ENCODE measurements at regions not wholly inside any gene's neighbourhood (a gene's known extent, or its start where the extent isn't known, plus 50 kb on each side); places are given as distances from the start of the nearest gene placed in this dataset.
"Not testable (repeated sequence)": the region's sequence is repeated elsewhere in the genome, so short reads cannot be mapped to it uniquely, and the experiment has no call there.

DNA sequence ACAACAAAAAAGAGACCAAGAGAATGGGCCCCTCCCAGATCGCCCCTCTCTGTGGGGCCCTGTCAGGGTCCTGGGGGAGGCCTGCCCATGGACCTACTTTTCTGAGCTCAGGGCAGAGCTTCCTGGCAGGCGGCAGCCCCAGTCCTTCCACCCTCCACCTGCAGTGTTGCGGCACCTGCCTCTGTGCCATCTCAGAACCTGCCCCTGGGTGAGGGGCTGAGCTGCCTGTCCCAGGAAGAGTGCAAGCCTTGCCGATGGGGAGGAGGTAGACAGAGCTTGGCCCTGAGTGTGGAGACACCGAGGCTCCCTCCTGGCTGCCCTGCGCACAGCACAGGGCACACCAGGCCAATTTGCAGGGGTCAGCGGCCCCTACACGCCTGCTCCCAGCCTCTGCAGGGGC is 67.5 kb downstream of the UNCX start:
- no peak for DNase-seq (ENCODE audit: low read depth)

GRCh38 chr7:1300636-1301035 is 68.0 kb downstream of the UNCX start:
- no peak for DNase-seq (ENCODE audit: low read depth)

DNA sequence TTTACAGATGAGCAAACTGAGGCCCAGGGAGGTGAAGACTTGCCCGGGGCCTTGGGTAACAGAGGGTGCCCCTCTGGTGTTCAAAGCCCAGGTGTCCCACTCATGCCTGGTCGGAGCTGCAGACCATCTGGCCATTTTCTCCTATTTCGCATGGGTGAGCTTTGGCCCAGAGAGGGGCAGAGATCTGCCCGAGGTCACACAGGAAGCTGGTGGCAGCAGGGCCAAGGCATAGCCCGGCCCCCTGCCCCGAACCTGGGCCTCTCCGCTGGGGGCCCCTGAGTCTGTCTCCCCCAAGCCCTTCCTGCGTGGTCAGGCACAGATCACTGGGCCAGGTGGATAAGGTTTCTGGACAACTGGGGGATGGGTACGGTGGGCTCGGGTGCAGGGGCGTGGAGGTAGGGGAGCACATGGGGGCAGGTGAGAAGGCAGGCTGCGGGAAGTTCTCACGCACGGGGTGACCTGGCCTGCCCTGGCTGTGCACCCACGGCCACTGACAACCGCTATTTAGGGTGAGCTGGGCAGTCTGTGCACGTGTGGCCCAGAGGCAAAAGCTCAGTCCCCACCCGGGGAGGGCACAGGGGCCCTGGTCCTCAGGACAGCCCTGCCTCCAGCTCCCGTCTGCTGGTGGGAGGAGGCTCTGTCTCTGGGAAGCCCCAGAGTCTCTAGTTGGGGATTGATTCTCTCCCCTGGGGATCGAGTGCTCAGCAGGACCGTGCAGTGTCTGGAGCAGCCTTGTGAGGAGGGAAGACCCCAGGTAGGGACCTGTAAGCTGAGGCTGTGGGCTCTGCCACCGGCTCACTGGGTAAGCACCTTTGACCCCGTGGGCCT is 68.6 kb downstream of the UNCX start:
- DNase-seq (ENCODE audit: low read depth) = no peak

DNA sequence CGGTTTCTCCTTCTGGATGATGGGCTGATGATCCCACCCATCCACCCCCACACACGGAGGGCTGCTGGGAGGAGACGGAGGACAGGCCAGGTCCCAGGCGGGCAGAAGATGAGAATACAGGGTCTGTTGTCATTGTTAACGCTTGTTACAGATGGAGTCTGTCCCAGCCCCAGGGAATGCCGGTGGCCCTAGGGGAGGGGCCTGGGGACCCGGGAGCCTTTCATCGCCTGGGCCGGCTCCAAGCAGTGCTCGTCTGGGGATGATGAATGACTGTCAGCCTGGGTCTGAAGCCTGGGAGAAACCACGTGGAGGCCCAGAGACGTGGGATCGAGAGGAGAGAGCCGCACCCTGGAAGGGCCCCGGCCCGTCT is 69.2 kb downstream of the UNCX start:
- no peak for DNase-seq (ENCODE audit: low read depth)

- no peak for DNase-seq (ENCODE audit: low read depth)
Measured at GRCh38 chr7:1302936-1303335, 70.3 kb downstream of the UNCX start.

GRCh38 chr7:1304011-1304410 is 71.3 kb downstream of the UNCX start:
- not testable (repeated sequence) for DNase-seq (ENCODE audit: low read depth)

GRCh38 chr7:1305873-1306272 is 73.2 kb downstream of the UNCX start:
- no peak for DNase-seq (ENCODE audit: low read depth)

GRCh38 chr7:1307828-1308227 is 75.2 kb downstream of the UNCX start:
- no peak for DNase-seq (ENCODE audit: low read depth)

DNA sequence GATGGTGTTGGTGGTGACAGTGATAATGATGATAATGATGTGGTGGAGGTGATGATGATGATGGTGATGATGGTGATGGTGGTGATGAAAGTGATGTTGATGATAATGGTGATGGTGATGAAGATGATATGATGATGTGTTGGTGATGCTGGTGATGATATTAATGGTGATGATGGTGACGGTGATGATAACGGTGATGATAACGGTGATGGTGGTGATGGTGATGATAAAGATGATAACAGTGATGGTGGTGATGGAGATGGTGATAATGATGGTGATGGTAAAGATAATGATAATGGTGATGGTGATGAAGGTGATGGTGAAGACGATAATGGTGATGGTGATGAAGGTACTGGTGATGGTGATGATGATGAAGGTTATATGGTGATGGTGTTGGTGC is 76.6 kb downstream of the UNCX start:
- DNase-seq (ENCODE audit: low read depth) = no peak

GRCh38 chr7:1309996-1310395 is 77.3 kb downstream of the UNCX start:
- DNase-seq (ENCODE audit: low read depth) = no peak

GRCh38 chr7:1310936-1311335 is 78.3 kb downstream of the UNCX start:
- DNase-seq (ENCODE audit: low read depth) = no peak

DNA sequence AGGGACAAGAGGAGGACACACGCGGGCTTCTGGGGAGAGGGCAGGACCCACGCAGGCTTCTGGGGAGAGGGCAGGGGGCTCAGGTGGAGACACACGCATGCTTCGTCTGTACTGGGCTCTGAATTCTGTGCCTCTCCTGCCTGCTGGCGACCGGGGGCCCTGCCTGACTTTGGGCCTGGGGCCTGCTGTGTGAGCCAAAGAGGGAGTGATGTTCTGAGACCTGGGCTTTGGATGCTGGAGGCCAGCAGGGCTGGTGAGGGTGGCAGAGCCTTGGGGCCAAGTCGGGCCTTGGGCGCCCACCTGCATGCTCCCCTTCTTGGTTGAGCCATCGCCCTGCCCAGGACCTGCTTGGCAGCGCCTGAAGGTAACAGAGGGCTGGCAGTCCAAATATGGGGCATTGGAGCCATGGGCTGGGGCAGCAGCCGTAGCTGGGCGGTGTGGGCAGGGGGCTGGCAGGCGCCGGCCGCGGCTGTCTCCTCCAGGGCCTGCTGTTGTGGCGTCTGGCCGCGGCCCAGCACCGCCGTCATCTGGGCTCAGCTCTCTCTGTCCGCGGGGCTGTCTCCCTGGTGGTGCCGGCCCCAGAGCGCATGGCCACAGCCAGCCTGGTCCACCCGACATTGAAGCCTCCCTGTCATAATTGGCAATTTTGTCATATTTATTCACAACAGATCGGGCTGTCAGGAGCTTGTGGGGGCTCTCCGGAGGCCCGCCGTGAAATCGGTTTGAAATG is 78.9 kb downstream of the UNCX start:
- no peak for DNase-seq (ENCODE audit: low read depth)

GRCh38 chr7:1312136-1313070 is 79.7 kb downstream of the UNCX start:
- no peak for DNase-seq (ENCODE audit: low read depth)

GRCh38 chr7:1313613-1314012 is 80.9 kb downstream of the UNCX start:
- no peak for DNase-seq (ENCODE audit: low read depth)

DNA sequence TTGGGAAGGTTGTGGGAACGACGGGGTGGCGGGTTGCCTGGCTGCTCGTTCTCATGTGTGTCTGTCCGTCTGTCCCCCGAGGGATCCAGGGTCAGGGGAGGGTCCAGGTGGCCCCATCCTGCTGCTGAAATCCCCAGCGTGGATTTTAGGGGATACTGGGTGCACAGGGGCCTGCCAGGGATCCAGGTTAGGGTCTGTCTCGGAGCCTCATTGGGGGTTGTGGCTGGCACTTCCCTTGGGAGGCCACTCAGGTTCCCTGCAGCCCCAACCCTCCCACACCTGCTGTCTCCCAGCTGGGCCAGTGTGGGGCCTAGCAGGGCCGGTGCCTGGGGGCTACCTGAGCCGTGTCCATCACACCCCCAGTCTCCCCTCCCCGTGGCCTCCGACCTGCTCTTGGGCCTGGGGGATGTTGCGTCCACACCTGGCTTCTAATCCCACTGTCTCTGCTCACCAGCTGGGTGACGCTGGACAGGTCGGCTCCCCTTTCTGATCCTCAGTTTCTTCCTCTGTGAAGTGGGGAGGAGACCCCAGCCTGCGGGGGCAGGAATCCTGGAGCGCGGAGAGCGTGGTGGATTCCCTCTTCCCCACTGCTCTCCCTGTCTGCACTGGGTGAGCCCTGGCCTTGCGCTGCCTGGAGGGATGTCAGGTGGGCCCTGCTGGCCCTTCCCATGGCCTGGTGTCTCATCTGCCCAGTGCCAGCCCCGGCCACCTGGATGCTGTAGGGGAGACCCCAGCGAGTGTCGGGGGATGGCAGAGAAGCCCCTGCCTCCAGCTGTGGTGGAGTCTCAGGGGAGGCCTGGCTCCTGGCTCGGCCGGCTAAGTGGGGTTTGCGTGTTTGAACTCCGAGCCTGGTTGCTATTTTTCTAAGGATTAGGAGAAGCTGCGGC is 81.6 kb downstream of the UNCX start:
- no peak for DNase-seq (ENCODE audit: low read depth)

- DNase-seq (ENCODE audit: low read depth) = no peak
Measured at GRCh38 chr7:1314908-1315450, 82.3 kb downstream of the UNCX start.

GRCh38 chr7:1316086-1316485 is 83.4 kb downstream of the UNCX start:
- no peak for DNase-seq (ENCODE audit: low read depth)

GRCh38 chr7:1317646-1318045 is 85.0 kb downstream of the UNCX start:
- no peak for DNase-seq (ENCODE audit: low read depth)

DNA sequence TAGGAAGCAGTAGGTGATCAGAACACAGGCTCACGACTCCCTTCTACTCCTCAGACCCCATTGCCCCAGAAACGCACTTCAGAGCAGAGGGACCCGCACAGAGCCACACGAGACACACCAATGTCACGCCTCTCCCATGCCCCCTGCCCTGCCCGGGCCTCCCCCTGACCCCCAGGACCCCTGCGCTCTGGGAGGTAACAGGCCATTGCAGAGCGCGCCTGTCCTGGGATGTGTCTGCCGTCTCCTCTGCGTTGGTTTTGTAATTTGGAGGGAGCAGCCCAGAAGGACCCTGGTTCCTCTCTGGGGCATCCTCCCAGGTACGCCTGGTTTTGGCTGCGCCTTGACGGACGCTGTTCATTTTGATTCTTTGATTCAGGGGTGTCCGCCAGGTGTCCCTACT is 85.4 kb downstream of the UNCX start:
- no peak for DNase-seq (ENCODE audit: low read depth)

DNA sequence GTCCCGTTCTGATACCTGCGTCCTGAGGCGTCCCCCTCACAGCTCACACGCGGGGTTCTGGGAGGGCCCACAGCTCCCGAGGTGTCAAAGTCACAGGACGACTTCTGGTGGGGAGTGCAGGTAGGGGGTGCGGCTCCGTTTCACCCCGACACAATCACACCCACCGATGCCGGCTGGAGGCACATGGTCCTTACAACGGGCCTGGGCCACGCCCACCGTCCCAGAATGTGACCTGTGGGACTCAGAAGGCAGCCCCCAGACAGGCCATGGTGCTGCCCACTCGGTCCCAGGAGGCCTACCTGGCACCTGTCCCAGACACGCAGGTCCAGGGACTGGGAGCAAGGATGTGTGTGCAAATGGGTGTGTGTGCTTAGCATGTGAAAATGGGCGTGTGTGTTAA is 86.0 kb downstream of the UNCX start:
- no peak for DNase-seq (ENCODE audit: low read depth)

- DNase-seq (ENCODE audit: low read depth) = no peak
Measured at GRCh38 chr7:1320616-1321240, 88.1 kb downstream of the UNCX start.

Measured in stimulated activated CD8-positive, alpha-beta memory T cell treated with anti-CD3 and anti-CD28 coated beads, Interleukin-7, amount 100 ng/mL, for 24 hours (primary cell).